H1 (cell line): ENCODE measurements at regions not wholly inside any gene's neighbourhood (a gene's known extent, or its start where the extent isn't known, plus 50 kb on each side); places are given as distances from the start of the nearest gene placed in this dataset.

Source experiments
- CTCF ChIA-PET: fragments of 300-600 bp; sonication (Branson Sonifier 250); formaldehyde crosslinking; loops from one replicate; lab custom pipeline; 2021; ENCODE audit not compliant: partially characterized antibody; lab: Charles Lee
- POLR2A ChIA-PET: fragments of 300-600 bp; sonication (Branson Sonifier 250); formaldehyde crosslinking; loops from one replicate; lab custom pipeline; 2021; ENCODE audit warnings: inconsistent platforms; ENCODE audit not compliant: partially characterized antibody; lab: Charles Lee
- DNase-seq, 2 experiments: peaks; one replicate each; pipeline versions ENCODE4 v3.0.0 to v3.0.0-alpha.2; 2010 to 2022; ENCODE audit warnings: low spot score in 2 of 2, low read depth in 1 of 2, mixed read lengths in 1 of 2
- FAIRE-seq: peaks from 2 replicates; lab custom pipeline; 2011; peaks lifted over from hg19 to GRCh38; lab: Jason Lieb, UNC
- H2AFZ ChIP-seq: 2 replicates; pipeline ENCODE4 v1.8.1; 2012; ENCODE audit warnings: low read length, inconsistent platforms
- H2AK5ac ChIP-seq: 2 replicates; pipeline ENCODE4 v1.6.1; 2013; ENCODE audit warnings: low read depth, low read length
- H2BK120ac ChIP-seq: replicated peaks from 2 replicates; pipeline ENCODE3; 2013; ENCODE audit warnings: low read depth, low read length, inconsistent platforms
- H2BK12ac ChIP-seq: 2 replicates; pipeline ENCODE4 v1.6.1; 2013; ENCODE audit warnings: low read depth, low read length
- H2BK15ac ChIP-seq: 2 replicates; pipeline ENCODE4 v1.6.1; 2013; ENCODE audit warnings: low read length
- H2BK20ac ChIP-seq: 2 replicates; pipeline ENCODE4 v1.6.1; 2013; ENCODE audit warnings: low read length
- H2BK5ac ChIP-seq: 2 replicates; pipeline ENCODE4 v1.6.1; 2013; ENCODE audit warnings: low read depth, low read length
- H3K14ac ChIP-seq: 2 replicates; pipeline ENCODE4 v1.6.1; 2013; ENCODE audit warnings: inconsistent platforms; ENCODE audit not compliant: insufficient read length
- H3K18ac ChIP-seq: 2 replicates; pipeline ENCODE4 v1.6.1; 2013; ENCODE audit warnings: low read length; ENCODE audit errors: extremely low read depth
- H3K23ac ChIP-seq: 2 replicates; pipeline ENCODE4 v1.6.1; 2013; ENCODE audit warnings: inconsistent platforms; ENCODE audit not compliant: insufficient read length
- H3K23me2 ChIP-seq: 2 replicates; pipeline ENCODE4 v1.6.1; 2013; ENCODE audit warnings: low read depth, low read length
- H3K27ac ChIP-seq: 2 replicates; pipeline ENCODE4 v1.6.1; 2011; ENCODE audit warnings: low read depth, low read length, inconsistent platforms
- H3K27me3 ChIP-seq, 4 experiments: replicated peaks in 1 of 4; 1 replicate in 1 of 4; 2 replicates in 3 of 4; pipeline versions ENCODE4 v1.6.1 to v1.8.1; 2011 to 2013; ENCODE audit warnings: low read length in 3 of 4, mild to moderate bottlenecking in 3 of 4, inconsistent platforms in 2 of 4, mixed read lengths in 2 of 4, moderate library complexity in 1 of 4; ENCODE audit not compliant: control insufficient read depth in 3 of 4, insufficient read depth in 3 of 4; ENCODE audit errors: extremely low read depth in 1 of 4
- H3K36me3 ChIP-seq, 4 experiments: 2 replicates each; pipeline versions ENCODE4 v1.6.1 to v1.8.1; 2011 to 2013; ENCODE audit warnings: mild to moderate bottlenecking in 4 of 4, low read length in 3 of 4, moderate library complexity in 2 of 4, control low read depth in 1 of 4, inconsistent platforms in 1 of 4; ENCODE audit not compliant: insufficient read depth in 4 of 4, control insufficient read depth in 2 of 4
- H3K4ac ChIP-seq: replicated peaks from 2 replicates; pipeline ENCODE3; 2013; ENCODE audit warnings: low read length, low read depth, mixed read lengths, inconsistent platforms; ENCODE audit not compliant: insufficient read length
- H3K4me1 ChIP-seq, 4 experiments: replicated peaks in 1 of 4; 1 replicate in 1 of 4; 2 replicates in 3 of 4; pipeline versions ENCODE4 v1.6.1 to v1.8.1; 2011 to 2013; ENCODE audit warnings: low read length in 3 of 4, inconsistent platforms in 2 of 4, mixed read lengths in 1 of 4; ENCODE audit not compliant: insufficient read depth in 4 of 4, control insufficient read depth in 3 of 4
- H3K4me2 ChIP-seq, 2 experiments: 2 replicates each; pipeline versions ENCODE4 v1.6.1 to v1.8.1; 2011 to 2013; ENCODE audit warnings: low read depth in 2 of 2, low read length in 2 of 2, control low read depth in 1 of 2, inconsistent platforms in 1 of 2, mild to moderate bottlenecking in 1 of 2; ENCODE audit not compliant: insufficient read depth in 1 of 2
- H3K4me3 ChIP-seq, 4 experiments: fragments of 200-600, 300-600 bp in 1 of 4; sonication (generic), shearing (Covaris generic), sonication (Bioruptor Twin) in 1 of 4; 2 replicates each; pipeline versions ENCODE4 v1.5.1 to v1.8.1; 2011 to 2016; ENCODE audit warnings: low read length in 4 of 4, low read depth in 3 of 4, control low read depth in 2 of 4, inconsistent platforms in 2 of 4, mild to moderate bottlenecking in 2 of 4, mixed read lengths in 1 of 4, moderate library complexity in 1 of 4; ENCODE audit not compliant: insufficient read depth in 2 of 4; ENCODE audit errors: extremely low read depth in 1 of 4
- H3K56ac ChIP-seq: replicated peaks from 2 replicates; pipeline ENCODE3; 2013; ENCODE audit warnings: low read depth, mild to moderate bottlenecking, mixed read lengths, low read length, inconsistent platforms; ENCODE audit not compliant: insufficient read length
- H3K79me1 ChIP-seq: 2 replicates; pipeline ENCODE4 v1.6.1; 2013; ENCODE audit warnings: low read depth, low read length, control low read depth
- H3K79me2 ChIP-seq, 2 experiments: 2 replicates each; pipeline versions ENCODE4 v1.6.1 to v1.8.1; 2012 to 2013; ENCODE audit warnings: low read length in 2 of 2, mild to moderate bottlenecking in 2 of 2, inconsistent platforms in 1 of 2; ENCODE audit not compliant: insufficient read depth in 2 of 2, control insufficient read depth in 1 of 2
- H3K9ac ChIP-seq, 4 experiments: replicated peaks in 1 of 4; 1 replicate in 1 of 4; 2 replicates in 3 of 4; pipeline versions ENCODE4 v1.6.1 to v1.8.1; 2011 to 2013; ENCODE audit warnings: low read depth in 3 of 4, low read length in 3 of 4, control low read depth in 2 of 4, mild to moderate bottlenecking in 2 of 4, moderate library complexity in 2 of 4, inconsistent platforms in 1 of 4; ENCODE audit errors: extremely low read depth in 1 of 4
- H3K9me3 ChIP-seq, 2 experiments: 2 replicates each; pipeline versions ENCODE4 v1.6.1 to v1.8.1; 2012 to 2013; ENCODE audit warnings: mild to moderate bottlenecking in 2 of 2, moderate library complexity in 2 of 2, control low read depth in 1 of 2, inconsistent platforms in 1 of 2, low read depth in 1 of 2, low read length in 1 of 2, mixed read lengths in 1 of 2; ENCODE audit not compliant: insufficient read depth in 2 of 2
- H4K20me1 ChIP-seq, 2 experiments: replicated peaks in 1 of 2; 2 replicates each; pipeline versions ENCODE3 to v1.8.1; 2011 to 2013; ENCODE audit warnings: inconsistent platforms in 2 of 2, low read length in 2 of 2, mild to moderate bottlenecking in 1 of 2; ENCODE audit not compliant: insufficient read depth in 2 of 2, control insufficient read depth in 1 of 2
- H4K5ac ChIP-seq: 2 replicates; pipeline ENCODE4 v1.6.1; 2013; ENCODE audit warnings: low read length, low read depth, mixed read lengths, inconsistent platforms; ENCODE audit not compliant: insufficient read length
- H4K8ac ChIP-seq: 2 replicates; pipeline ENCODE4 v1.8.0; 2013; ENCODE audit warnings: mild to moderate bottlenecking, moderate library complexity, low read length, inconsistent platforms; ENCODE audit not compliant: insufficient read depth; ENCODE audit errors: extremely low read depth
- H4K91ac ChIP-seq: replicated peaks from 2 replicates; pipeline ENCODE3; 2013; ENCODE audit warnings: low read length, mixed read lengths, inconsistent platforms; ENCODE audit not compliant: insufficient read length
- ASH2L ChIP-seq: fragments of 200-600, 300-600 bp; sonication (generic); IDR thresholded peaks from one replicate; pipeline ENCODE4 v1.7.1; 2017; ENCODE audit warnings: low read length
- EZH2 ChIP-seq: fragments of 200-600 bp; sonication (generic); IDR thresholded peaks from 2 replicates; pipeline ENCODE4 v1.7.1; 2012; ENCODE audit warnings: low read depth, mild to moderate bottlenecking, moderate library complexity, low read length, inconsistent platforms; ENCODE audit not compliant: severe bottlenecking
- HDAC6 ChIP-seq: IDR thresholded peaks from one replicate; pipeline ENCODE4 v1.7.1; 2012; ENCODE audit warnings: low read depth, mild to moderate bottlenecking, inconsistent platforms, low read length, moderate library complexity
- JUN ChIP-seq: IDR thresholded peaks from 2 replicates; pipeline ENCODE4 v1.6.1; 2011; ENCODE audit warnings: low read depth, mild to moderate bottlenecking, improper control_type of control experiment, low read length
- NANOG ChIP-seq: IDR thresholded peaks from 2 replicates; pipeline ENCODE4 v1.6.1; 2011; ENCODE audit warnings: low read length, low read depth, mild to moderate bottlenecking, inconsistent platforms; ENCODE audit not compliant: insufficient read depth, poor library complexity, severe bottlenecking
- POLR2A ChIP-seq, 2 experiments: IDR thresholded peaks; 1 replicate in 1 of 2; 2 replicates in 1 of 2; pipeline ENCODE4 v1.6.1; 2011; ENCODE audit warnings: low read depth in 2 of 2, low read length in 2 of 2, mild to moderate bottlenecking in 2 of 2; ENCODE audit errors: control extremely low read depth in 1 of 2
- SRF ChIP-seq: IDR thresholded peaks from 2 replicates; pipeline ENCODE4 v1.6.1; 2011; ENCODE audit warnings: mild to moderate bottlenecking, low read depth, low read length, moderate library complexity
- WGBS, 2 experiments: shearing (Covaris generic) in 1 of 2; methylation state at CpG; one replicate each; pipeline versions ENCODE4 v1.1.6 to v1.1.7; 2013 to 2015; ENCODE audit warnings: low lambda C conversion rate in 2 of 2, mixed read lengths in 2 of 2, inconsistent platforms in 1 of 2, low coverage in 1 of 2, missing lambda C conversion rate in 1 of 2; ENCODE audit not compliant: insufficient replicate concordance in 2 of 2, insufficient coverage in 1 of 2, insufficient read length in 1 of 2; ENCODE audit errors: extremely low coverage in 1 of 2, missing lambda C conversion rate in 1 of 2; 5-methylcytosine and 5-hydroxymethylcytosine counted together
- TF ChIP-seq, protein P1 (sequence below): IDR thresholded peaks from 2 replicates; pipeline ENCODE4 v1.6.1; 2012; ENCODE audit warnings: inconsistent platforms

DNA sequence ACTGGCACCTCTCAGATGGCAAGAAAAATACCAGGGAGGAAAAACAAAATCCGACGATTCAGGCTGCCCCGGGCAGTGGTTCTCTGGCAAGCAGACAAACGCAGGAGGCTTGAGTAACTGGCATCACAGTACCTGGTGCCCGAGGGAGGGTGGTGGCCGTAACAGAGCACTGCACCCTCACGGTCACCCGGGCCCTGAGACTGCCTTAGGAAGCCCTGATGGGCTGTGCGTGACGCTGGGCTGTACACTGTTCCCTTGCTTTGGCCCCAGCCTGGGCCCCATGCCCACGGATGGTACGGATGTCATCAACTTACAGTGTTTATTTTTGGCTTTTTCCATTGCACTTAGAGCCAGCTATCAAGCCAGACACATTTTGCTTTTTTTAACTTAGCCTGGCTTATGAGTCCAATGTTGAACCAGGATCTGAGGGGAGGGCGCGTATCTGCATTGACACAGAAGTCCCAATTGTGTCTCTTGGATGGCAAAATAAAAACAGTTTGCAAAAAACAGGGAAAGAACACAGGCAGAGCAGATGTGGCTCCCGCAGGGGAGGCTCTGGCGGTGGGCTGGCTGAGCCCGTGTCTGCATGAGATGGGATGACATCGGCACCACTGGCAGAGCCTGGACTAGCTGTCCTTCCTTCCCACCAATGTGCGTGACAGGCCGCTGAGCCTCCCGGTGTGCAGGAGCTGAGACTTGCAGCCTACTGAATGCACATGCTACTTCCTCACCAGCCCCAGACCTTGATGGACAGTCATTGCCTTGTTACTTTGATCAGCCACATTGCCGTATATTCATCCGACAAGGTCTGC lies 287.7 kb downstream of the FOXL1 start:
- H3K18ac ChIP-seq = no peak overlapping the region
- no peak for FAIRE-seq
- no peak overlapping the region for H2BK15ac ChIP-seq
- H3K27me3 ChIP-seq = no peaks in the 10 kb centered on the region
- no peak overlapping the region for H2BK5ac ChIP-seq
- H3K9ac ChIP-seq = no peak overlapping the region
- no peak overlapping the region for H3K56ac ChIP-seq
- H3K27ac ChIP-seq = no peak overlapping the region
- H3K23me2 ChIP-seq = peaks cover 11% of the 10 kb centered on the region; the same call in 1 of the 2 replicates
- H3K4ac ChIP-seq = no peak overlapping the region
- no peak overlapping the region for H4K91ac ChIP-seq
- ChIA-PET POLR2A (no interaction called here), CTCF (interaction anchor here (1.0 kb wide), 2 partner anchors 105 to 196 kb away, joined by 3 read pairs; no protein-coding TSS in a partner anchor)
- no peak overlapping the region for H2BK120ac ChIP-seq
- H3K79me1 ChIP-seq = no peaks in the 10 kb centered on the region
- H3K36me3 ChIP-seq = no peaks in the 10 kb centered on the region
- H4K5ac ChIP-seq = no peak overlapping the region
- no peaks in the 10 kb centered on the region for H3K4me1 ChIP-seq
- no peaks in the 10 kb centered on the region for H3K79me2 ChIP-seq
- H4K8ac ChIP-seq = no peak overlapping the region
- no peak overlapping the region for H3K4me2 ChIP-seq
- H4K20me1 ChIP-seq = no peaks in the 10 kb centered on the region
- no peak overlapping the region for H2AK5ac ChIP-seq
- no peak overlapping the region for H3K23ac ChIP-seq
- H3K14ac ChIP-seq = no peak overlapping the region
- TF ChIP-seq NANOG = no peak
- no peak for TF ChIP-seq EZH2
- TF ChIP-seq, protein P1, sequence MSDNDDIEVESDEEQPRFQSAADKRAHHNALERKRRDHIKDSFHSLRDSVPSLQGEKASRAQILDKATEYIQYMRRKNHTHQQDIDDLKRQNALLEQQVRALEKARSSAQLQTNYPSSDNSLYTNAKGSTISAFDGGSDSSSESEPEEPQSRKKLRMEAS = no peak
- TF ChIP-seq POLR2A (IDR thresholded peaks at IDR 0.05; ENCODE audit: control extremely low read depth in 1 of 2, low read depth in 2 of 2, low read length in 2 of 2) = no peak
- no peak for TF ChIP-seq HDAC6
- TF ChIP-seq SRF = no peak
- TF ChIP-seq JUN = no peak
- TF ChIP-seq ASH2L = no peak
- peaks cover 0 to 11% of the 10 kb centered on the region in 2 experiments; a peak in 2 of 4 replicates for H3K9me3 ChIP-seq
- no peak overlapping the region for H3K4me3 ChIP-seq
- H2BK12ac ChIP-seq = no peak overlapping the region
- H2AFZ ChIP-seq = no peak overlapping the region
- no peak overlapping the region for H2BK20ac ChIP-seq
- DNase-seq = no peak
- WGBS, 2 experiments = 91% methylated on average over 23 of the region's 23 CpGs; no CpG with 5 or more reads in 1 of the 2 experiments
